Endothelial cell of umbilical vein (primary cell): ENCODE measurements at regions not wholly inside any gene's neighbourhood (a gene's known extent, or its start where the extent isn't known, plus 50 kb on each side); places are given as distances from the start of the nearest gene placed in this dataset.

Experiments
- EZH2 ChIP-seq: IDR thresholded peaks from 2 replicates; pipeline ENCODE4 v1.6.1; 2012; ENCODE audit warnings: borderline replicate concordance, low read depth, mild to moderate bottlenecking, moderate library complexity, low read length, inconsistent platforms; ENCODE audit not compliant: severe bottlenecking
- JUN ChIP-seq: IDR thresholded peaks from 2 replicates; pipeline ENCODE4 v1.6.1; 2011; ENCODE audit warnings: borderline replicate concordance, low read depth; ENCODE audit not compliant: insufficient read length, insufficient read depth
- POLR2A ChIP-seq: IDR thresholded peaks from 2 replicates; pipeline ENCODE4 v1.6.1; 2012; ENCODE audit warnings: low read depth, mild to moderate bottlenecking, control low read depth, low read length
- TF ChIP-seq, protein P1 (sequence below), 2 donors: IDR thresholded peaks; 1 replicate in 1 of 2; 2 replicates in 1 of 2; pipeline ENCODE4 v1.5.1; 2011; ENCODE audit warnings: low read length in 2 of 2, mild to moderate bottlenecking in 2 of 2, moderate library complexity in 2 of 2, control low read depth in 1 of 2, inconsistent platforms in 1 of 2, low read depth in 1 of 2; ENCODE audit not compliant: insufficient read depth in 1 of 2; ENCODE audit errors: extremely low read depth in 1 of 2

DNA sequence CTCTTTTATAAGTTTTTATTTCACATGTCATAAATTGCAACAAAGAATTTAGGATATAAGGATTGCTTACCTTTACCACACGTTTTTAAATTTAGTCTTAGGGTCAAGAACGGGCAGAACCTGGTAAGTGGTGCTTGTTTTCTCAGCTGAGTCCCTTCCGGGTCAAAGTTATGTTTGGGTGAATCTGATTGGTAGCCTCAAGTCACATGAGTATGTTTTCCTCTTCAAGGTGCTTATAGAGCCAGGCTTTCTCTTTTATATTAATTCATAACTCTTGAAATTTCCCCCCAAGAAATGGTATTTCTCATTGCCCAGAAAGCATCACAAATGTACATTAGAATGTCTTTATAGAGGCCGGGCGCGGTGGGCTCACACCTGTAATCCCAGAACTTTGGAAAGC is 415.7 kb upstream of the ROBO2 start:
- TF ChIP-seq, protein P1, sequence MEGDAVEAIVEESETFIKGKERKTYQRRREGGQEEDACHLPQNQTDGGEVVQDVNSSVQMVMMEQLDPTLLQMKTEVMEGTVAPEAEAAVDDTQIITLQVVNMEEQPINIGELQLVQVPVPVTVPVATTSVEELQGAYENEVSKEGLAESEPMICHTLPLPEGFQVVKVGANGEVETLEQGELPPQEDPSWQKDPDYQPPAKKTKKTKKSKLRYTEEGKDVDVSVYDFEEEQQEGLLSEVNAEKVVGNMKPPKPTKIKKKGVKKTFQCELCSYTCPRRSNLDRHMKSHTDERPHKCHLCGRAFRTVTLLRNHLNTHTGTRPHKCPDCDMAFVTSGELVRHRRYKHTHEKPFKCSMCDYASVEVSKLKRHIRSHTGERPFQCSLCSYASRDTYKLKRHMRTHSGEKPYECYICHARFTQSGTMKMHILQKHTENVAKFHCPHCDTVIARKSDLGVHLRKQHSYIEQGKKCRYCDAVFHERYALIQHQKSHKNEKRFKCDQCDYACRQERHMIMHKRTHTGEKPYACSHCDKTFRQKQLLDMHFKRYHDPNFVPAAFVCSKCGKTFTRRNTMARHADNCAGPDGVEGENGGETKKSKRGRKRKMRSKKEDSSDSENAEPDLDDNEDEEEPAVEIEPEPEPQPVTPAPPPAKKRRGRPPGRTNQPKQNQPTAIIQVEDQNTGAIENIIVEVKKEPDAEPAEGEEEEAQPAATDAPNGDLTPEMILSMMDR (IDR thresholded peaks at IDR 0.05; ENCODE audit: extremely low read depth in 1 of 2, insufficient read depth in 1 of 2, low read depth in 1 of 2, low read length in 2 of 2): no peak
- TF ChIP-seq POLR2A (no peak), JUN (no peak), EZH2 (no peak)
